ENCODE measurements at regions not wholly inside any gene's neighbourhood (a gene's known extent, or its start where the extent isn't known, plus 50 kb on each side); places are given as distances from the start of the nearest gene placed in this dataset.

DNA sequence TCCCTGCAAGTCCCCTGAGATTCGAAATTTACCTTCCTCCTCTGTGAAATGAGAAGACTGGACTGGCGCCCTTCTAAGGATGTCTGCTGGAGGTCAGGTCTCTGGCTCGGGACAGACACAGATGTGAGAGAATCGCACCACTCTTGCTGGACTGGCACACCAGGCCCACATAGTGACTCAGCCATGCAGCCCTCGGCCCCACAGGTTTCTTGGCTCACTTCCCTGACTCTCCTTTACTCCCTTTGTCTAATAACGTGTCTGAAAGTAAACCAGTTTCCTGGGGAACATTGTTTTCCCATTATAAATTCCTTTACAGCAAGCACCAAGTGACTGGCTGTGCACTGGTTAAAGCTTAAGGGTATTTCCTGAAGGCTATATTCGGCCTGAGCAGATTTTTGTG is 106.7 kb upstream of the PLEKHG1 start:
- TF ChIP-seq, protein P1, sequence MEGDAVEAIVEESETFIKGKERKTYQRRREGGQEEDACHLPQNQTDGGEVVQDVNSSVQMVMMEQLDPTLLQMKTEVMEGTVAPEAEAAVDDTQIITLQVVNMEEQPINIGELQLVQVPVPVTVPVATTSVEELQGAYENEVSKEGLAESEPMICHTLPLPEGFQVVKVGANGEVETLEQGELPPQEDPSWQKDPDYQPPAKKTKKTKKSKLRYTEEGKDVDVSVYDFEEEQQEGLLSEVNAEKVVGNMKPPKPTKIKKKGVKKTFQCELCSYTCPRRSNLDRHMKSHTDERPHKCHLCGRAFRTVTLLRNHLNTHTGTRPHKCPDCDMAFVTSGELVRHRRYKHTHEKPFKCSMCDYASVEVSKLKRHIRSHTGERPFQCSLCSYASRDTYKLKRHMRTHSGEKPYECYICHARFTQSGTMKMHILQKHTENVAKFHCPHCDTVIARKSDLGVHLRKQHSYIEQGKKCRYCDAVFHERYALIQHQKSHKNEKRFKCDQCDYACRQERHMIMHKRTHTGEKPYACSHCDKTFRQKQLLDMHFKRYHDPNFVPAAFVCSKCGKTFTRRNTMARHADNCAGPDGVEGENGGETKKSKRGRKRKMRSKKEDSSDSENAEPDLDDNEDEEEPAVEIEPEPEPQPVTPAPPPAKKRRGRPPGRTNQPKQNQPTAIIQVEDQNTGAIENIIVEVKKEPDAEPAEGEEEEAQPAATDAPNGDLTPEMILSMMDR (optimal IDR thresholded peaks at IDR 0.05 in 1 of 3, IDR thresholded peaks at IDR 0.05 in 1 of 3, conservative IDR thresholded peaks at IDR 0.05 in 1 of 3; ENCODE audit: extremely low read depth in 1 of 3, insufficient read depth in 2 of 3, low read length in 3 of 3) = no peak
- no peak for TF ChIP-seq EZH2 (IDR thresholded peaks at IDR 0.05; ENCODE audit: low read length)

All from keratinocyte (primary cell).